BLaER1 treated with 17β-estradiol and CSF1 and Interleukin-3, amounts not matched to agents 10 nM and 100 nM (cell line): ENCODE measurements at regions not wholly inside any gene's neighbourhood (a gene's known extent, or its start where the extent isn't known, plus 50 kb on each side); places are given as distances from the start of the nearest gene placed in this dataset.

Source experiments
- H3K27ac ChIP-seq, 11 experiments: shearing (Covaris generic); formaldehyde crosslinking; 2 replicates each; pipeline ENCODE4 v1.8.1; 2022
- H3K27me3 ChIP-seq, 11 experiments: shearing (Covaris generic); formaldehyde crosslinking; 2 replicates each; pipeline ENCODE4 v1.8.1; 2022
- H3K36me3 ChIP-seq, 11 experiments: shearing (Covaris generic); formaldehyde crosslinking; 2 replicates each; pipeline ENCODE4 v1.8.1; 2022
- H3K4me1 ChIP-seq, 10 experiments: shearing (Covaris generic); formaldehyde crosslinking; 2 replicates each; pipeline ENCODE4 v1.8.1; 2022
- H3K4me2 ChIP-seq, 11 experiments: shearing (Covaris generic); formaldehyde crosslinking; 2 replicates each; pipeline ENCODE4 v1.8.1; 2022
- H3K4me3 ChIP-seq, 10 experiments: shearing (Covaris generic); formaldehyde crosslinking; 2 replicates each; pipeline ENCODE4 v1.8.1; 2022
- H3K9ac ChIP-seq, 11 experiments: shearing (Covaris generic); formaldehyde crosslinking; 2 replicates each; pipeline ENCODE4 v1.8.1; 2022
- H3K9me3 ChIP-seq, 11 experiments: shearing (Covaris generic); formaldehyde crosslinking; replicated peaks in 1 of 11; 2 replicates each; pipeline ENCODE4 v1.8.1; 2022
- H4K20me1 ChIP-seq, 11 experiments: shearing (Covaris generic); formaldehyde crosslinking; 2 replicates each; pipeline ENCODE4 v1.8.1; 2022
- Cebpa-rat ChIP-seq, 11 experiments: shearing (Covaris generic); IDR thresholded peaks; 2 replicates each; pipeline ENCODE4 v1.8.1; 2022

DNA sequence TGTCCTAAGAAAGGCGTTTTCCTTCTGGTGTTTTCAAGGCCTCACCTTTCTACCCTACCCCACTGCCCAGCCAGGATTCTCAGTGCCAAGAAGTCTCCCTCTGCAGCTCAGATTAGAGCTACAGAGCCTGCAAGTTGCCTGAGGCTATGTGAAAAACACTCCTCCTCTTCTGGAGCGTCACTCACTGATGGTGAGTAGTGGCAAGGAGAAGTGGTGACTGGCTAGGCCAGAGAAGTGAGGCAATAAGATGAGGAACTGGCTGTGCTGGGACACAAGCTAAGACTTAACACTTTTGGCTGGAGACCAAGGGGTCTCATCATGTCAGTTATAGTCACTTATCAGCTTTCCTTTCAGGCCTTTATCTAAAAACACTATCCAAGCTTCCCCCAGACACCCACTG, 86.7 kb upstream of the PRKAR2B start:
- Histone ChIP-seq H3K4me2 (peak overlapping the region in 1 of 11 experiments; percentile 43; a peak in 2 of 22 replicates), H3K27ac (no peak overlapping the region), H3K9me3 (peaks cover 0 to 15% (median 6%) of the 10 kb centered on the region in 11 experiments; a peak in 5 of 22 replicates), H3K9ac (no peak overlapping the region), H3K4me3 (no peak overlapping the region), H4K20me1 (no peaks in the 10 kb centered on the region; a peak in 1 of 22 replicates), H3K4me1 (peaks cover 0 to 17% (median 2%) of the 10 kb centered on the region in 10 experiments; a peak in 7 of 20 replicates), H3K27me3 (no peaks in the 10 kb centered on the region), H3K36me3 (no peaks in the 10 kb centered on the region)
- TF ChIP-seq Cebpa-rat (IDR thresholded peaks at IDR 0.05) = no peak

DNA sequence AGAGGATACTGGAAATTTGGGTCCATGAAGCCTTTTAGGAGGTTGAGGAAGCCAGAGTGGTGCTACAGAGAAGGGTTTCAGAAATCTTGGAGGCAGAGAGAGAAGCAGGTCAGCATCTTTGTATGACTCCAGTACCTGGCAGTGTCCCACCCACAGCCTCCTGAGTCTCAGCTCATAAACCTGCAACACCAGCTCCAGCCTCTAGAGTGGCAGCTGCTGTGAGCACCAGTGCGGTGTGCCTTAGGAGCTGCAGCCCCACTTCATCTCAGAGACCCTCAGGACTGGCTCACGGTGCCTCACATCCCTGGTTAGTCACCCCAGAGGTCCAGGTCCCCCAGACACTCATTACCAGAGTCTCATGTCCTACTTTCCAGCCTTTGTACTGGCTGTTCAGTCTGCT, 84.8 kb upstream of the PRKAR2B start:
- no peaks in the 10 kb centered on the region; a peak in 1 of 22 replicates for H4K20me1 ChIP-seq
- H3K4me2 ChIP-seq = no peak overlapping the region
- H3K36me3 ChIP-seq = no peaks in the 10 kb centered on the region
- peaks cover 0 to 10% (median 0%) of the 10 kb centered on the region in 10 experiments; a peak in 2 of 20 replicates for H3K4me1 ChIP-seq
- H3K9ac ChIP-seq = no peak overlapping the region
- H3K27me3 ChIP-seq = no peaks in the 10 kb centered on the region
- H3K27ac ChIP-seq = no peak overlapping the region
- TF ChIP-seq Cebpa-rat (IDR thresholded peaks at IDR 0.05) = no peak
- no peak overlapping the region for H3K4me3 ChIP-seq
- peaks cover 0 to 15% (median 6%) of the 10 kb centered on the region in 11 experiments; a peak in 5 of 22 replicates for H3K9me3 ChIP-seq

DNA sequence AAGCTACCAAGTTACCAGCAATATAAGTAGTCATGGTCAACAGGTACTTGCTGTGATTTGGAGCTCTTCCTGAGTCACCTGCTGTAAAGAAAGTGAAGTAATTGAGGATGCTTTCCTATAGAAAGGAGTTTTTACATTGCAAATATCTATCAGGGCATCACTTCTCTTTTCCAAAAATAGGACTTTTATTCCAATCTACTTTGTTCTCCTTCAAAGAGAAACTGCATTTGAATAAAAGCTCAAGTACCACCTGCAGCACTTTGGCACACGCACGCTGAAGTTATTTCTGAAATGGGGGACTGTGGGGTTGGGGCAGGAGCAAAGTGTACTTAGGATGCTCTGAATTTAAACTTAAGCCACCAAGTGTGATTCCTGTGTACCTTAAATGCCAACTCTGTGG, 81.8 kb upstream of the PRKAR2B start:
- Histone ChIP-seq H3K27ac (no peak overlapping the region), H3K9ac (no peak overlapping the region), H3K4me2 (no peak overlapping the region), H3K36me3 (no peaks in the 10 kb centered on the region), H3K4me3 (no peak overlapping the region), H3K27me3 (no peaks in the 10 kb centered on the region), H3K4me1 (peaks cover 0 to 5% (median 0%) of the 10 kb centered on the region in 10 experiments; a peak in 2 of 20 replicates), H3K9me3 (0 out of 22 replicates have a peak, but pooled peaks cover 0 to 6% (median 0%) of the 10 kb centered on the region in 11 experiments), H4K20me1 (no peaks in the 10 kb centered on the region)
- no peak for TF ChIP-seq Cebpa-rat (IDR thresholded peaks at IDR 0.05)

DNA sequence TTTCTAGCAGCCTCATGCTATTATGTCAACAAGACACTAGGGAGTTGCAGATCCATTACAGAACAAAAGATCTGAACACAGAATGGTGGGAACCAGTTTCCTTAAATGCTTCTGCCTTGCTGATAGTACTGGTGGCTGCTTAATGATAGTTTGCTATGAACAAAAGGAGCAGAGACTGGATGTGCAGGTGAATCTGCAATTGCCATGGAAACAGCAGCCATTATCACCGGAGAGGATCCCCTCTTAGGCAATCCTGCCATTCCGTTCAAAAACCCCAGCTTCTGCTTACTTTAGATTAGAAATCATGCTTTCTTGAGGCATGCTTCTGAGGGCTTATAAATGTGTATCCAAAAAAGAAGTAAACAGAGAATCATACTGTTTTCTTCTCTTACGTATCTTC, 80.0 kb upstream of the PRKAR2B start:
- no peak overlapping the region for H3K9ac ChIP-seq
- H3K27ac ChIP-seq = no peak overlapping the region

DNA sequence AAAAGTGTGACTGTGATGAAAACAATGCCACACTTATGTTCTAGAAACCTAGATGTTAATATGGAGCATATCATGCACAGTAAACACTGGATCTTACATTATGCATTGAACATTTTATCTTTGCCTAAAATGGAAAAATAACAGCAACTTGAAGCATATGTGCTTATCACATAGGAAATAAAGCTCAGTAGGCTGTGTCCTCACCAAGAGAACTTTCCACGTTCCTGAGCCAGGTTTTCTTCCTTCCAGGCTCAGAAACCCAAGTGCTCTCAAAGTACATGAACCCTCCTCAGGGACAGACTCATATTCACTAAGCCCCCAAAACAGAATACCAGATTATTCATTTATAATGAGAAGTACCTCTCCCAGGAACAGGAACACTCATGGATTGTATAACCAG, 79.4 kb upstream of the PRKAR2B start:
- Histone ChIP-seq H3K9me3 (0 out of 22 replicates have a peak, but pooled peaks cover 0 to 11% (median 0%) of the 10 kb centered on the region in 11 experiments), H3K27me3 (no peaks in the 10 kb centered on the region), H3K36me3 (no peaks in the 10 kb centered on the region), H3K9ac (no peak overlapping the region), H3K4me2 (no peak overlapping the region), H3K4me1 (peaks cover 0 to 4% (median 0%) of the 10 kb centered on the region in 10 experiments; a peak in 1 of 20 replicates), H3K27ac (no peak overlapping the region), H4K20me1 (no peaks in the 10 kb centered on the region), H3K4me3 (no peak overlapping the region)
- no peak for TF ChIP-seq Cebpa-rat (IDR thresholded peaks at IDR 0.05)

More for the DNA sequence above, 80.0 kb upstream of the PRKAR2B start:
- H3K9me3 ChIP-seq = 0 out of 22 replicates have a peak, but pooled peaks cover 0 to 11% (median 0%) of the 10 kb centered on the region in 11 experiments
- H3K4me3 ChIP-seq = no peak overlapping the region
- TF ChIP-seq Cebpa-rat (IDR thresholded peaks at IDR 0.05) = no peak
- H3K36me3 ChIP-seq = no peaks in the 10 kb centered on the region
- H4K20me1 ChIP-seq = no peaks in the 10 kb centered on the region
- H3K4me2 ChIP-seq = no peak overlapping the region
- H3K27me3 ChIP-seq = no peaks in the 10 kb centered on the region
- H3K4me1 ChIP-seq = peaks cover 0 to 4% (median 0%) of the 10 kb centered on the region in 10 experiments; a peak in 1 of 20 replicates

DNA sequence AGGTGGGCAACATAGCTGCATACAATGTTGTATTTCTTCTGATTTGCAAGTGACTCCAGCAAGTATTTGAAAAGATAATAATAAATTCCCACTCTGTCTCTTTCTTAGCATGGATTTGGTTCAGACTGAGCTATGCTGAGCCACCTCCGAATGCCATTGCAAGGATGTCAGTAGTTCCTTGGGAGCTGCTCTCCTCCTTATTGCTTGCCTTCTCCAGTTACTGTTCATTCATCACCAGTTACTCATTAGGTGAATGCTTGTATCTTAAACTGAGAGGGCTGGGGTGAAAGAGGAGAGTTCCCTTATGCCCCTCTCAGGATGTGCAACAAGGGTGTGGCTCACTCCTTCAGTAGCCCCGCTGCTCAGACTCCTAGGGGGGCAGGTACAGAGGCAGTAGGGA, 78.4 kb upstream of the PRKAR2B start:
- H3K36me3 ChIP-seq = no peaks in the 10 kb centered on the region
- H3K27ac ChIP-seq = no peak overlapping the region
- no peak overlapping the region for H3K4me2 ChIP-seq
- H3K27me3 ChIP-seq = no peaks in the 10 kb centered on the region
- 0 out of 22 replicates have a peak, but pooled peaks cover 0 to 11% (median 0%) of the 10 kb centered on the region in 11 experiments for H3K9me3 ChIP-seq
- no peak overlapping the region for H3K9ac ChIP-seq
- H4K20me1 ChIP-seq = no peaks in the 10 kb centered on the region
- H3K4me1 ChIP-seq = peaks cover 0 to 4% (median 0%) of the 10 kb centered on the region in 10 experiments; a peak in 1 of 20 replicates
- no peak overlapping the region for H3K4me3 ChIP-seq
- no peak for TF ChIP-seq Cebpa-rat (IDR thresholded peaks at IDR 0.05)

DNA sequence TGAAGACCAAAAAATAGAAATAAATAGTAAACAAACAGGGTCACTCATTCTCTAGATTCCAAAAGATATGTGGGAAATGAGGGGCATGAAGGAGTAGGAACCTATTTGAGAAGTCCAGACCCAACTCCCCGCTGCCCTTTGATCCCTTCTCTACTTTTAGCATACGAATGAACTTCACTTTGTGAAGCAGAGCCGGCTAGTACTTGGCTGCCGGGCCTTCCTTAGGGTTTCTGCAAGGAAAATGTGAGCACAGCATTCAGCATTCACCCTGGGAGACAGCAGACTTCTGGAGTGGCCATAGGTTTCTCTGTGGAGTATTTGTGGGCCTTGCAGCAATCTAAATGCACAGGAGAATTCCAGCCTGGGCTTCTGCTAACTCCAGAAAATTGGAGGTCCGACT, 76.3 kb upstream of the PRKAR2B start:
- TF ChIP-seq Cebpa-rat (IDR thresholded peaks at IDR 0.05) = no peak
- Histone ChIP-seq H3K4me3 (no peak overlapping the region), H3K4me1 (peaks cover 0 to 4% (median 0%) of the 10 kb centered on the region in 10 experiments; a peak in 1 of 20 replicates), H3K27ac (no peak overlapping the region), H3K9me3 (0 out of 22 replicates have a peak, but pooled peaks cover 0 to 11% (median 0%) of the 10 kb centered on the region in 11 experiments), H3K9ac (no peak overlapping the region), H4K20me1 (no peaks in the 10 kb centered on the region), H3K27me3 (no peaks in the 10 kb centered on the region), H3K36me3 (no peaks in the 10 kb centered on the region), H3K4me2 (peak overlapping the region in 1 of 11 experiments; percentile 1; a peak in 1 of 22 replicates)

DNA sequence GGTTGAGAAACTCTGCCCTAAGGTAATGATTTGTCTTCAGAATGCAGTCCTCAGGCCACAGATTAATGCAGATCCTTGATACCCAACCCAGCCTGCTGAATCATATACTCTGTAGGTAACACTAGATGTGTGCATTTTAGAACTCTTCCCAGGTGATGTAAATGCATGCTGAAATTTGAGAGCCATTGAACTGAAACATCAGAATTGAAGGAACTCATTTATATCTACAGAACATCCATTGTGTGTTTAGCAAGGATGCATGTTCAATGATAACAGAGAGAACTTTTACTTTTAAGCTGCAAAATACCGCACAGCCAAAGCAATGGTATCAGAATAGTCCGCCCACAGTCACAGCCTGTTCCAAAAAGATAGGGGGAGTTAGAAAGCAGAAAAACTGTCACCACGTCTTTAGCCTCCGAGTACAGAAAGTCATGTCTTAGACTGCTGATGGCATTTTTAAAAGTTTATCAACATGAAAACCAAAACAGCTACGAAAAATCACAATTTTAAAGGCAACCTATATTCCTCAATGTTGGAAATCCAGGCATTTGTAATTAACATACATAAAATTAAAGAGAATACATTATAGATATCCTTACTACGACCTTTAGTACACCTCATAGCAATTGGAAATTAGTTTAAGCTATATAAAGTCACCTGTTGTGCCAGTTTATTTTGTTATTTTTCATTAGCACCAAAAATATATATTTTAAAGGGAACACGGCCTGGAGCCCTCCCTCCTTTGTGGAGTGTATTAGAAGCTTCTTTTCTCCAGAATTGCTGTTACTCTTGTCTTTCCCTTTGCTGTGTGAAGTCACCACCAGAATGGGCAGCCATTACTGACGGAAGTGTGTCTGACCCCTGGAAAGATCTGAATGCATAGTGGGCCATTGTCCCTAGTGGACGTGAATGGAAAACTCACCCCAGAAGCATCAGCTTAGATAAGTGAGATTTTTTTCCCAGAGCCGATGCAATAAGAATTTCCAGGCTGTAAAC, 65.8 kb upstream of the PRKAR2B start:
- Histone ChIP-seq H4K20me1 (no peaks in the 10 kb centered on the region), H3K9ac (no peak overlapping the region)

More for the DNA sequence above, 65.8 kb upstream of the PRKAR2B start:
- Histone ChIP-seq H3K27ac (no peak overlapping the region), H3K4me1 (no peaks in the 10 kb centered on the region), H3K27me3 (no peaks in the 10 kb centered on the region), H3K9me3 (no peaks in the 10 kb centered on the region), H3K4me3 (no peak overlapping the region), H3K4me2 (no peak overlapping the region), H3K36me3 (no peaks in the 10 kb centered on the region)
- no peak for TF ChIP-seq Cebpa-rat (IDR thresholded peaks at IDR 0.05)
